ENCODE measurements at regions not wholly inside any gene's neighbourhood (a gene's known extent, or its start where the extent isn't known, plus 50 kb on each side); places are given as distances from the start of the nearest gene placed in this dataset.

- no peak overlapping the region for H2BK15ac ChIP-seq (ENCODE audit: low read length)
- no peak overlapping the region for H3K9ac ChIP-seq (replicated peaks in 1 of 4; ENCODE audit: extremely low read depth in 1 of 4, low read depth in 3 of 4, low read length in 3 of 4)
- no peak overlapping the region for H3K14ac ChIP-seq (ENCODE audit: insufficient read length)
- no peak overlapping the region for H3K18ac ChIP-seq (ENCODE audit: extremely low read depth, low read length)
- ChIA-PET CTCF (ENCODE audit: partially characterized antibody) (interaction anchor here (0.9 to 1.7 kb wide), 9 partner anchors 10 to 170 kb away, joined by 3 to 8 read pairs (median 4); no protein-coding TSS in a partner anchor), POLR2A (ENCODE audit: partially characterized antibody) (no interaction called here)
- no peak overlapping the region for H4K8ac ChIP-seq (ENCODE audit: extremely low read depth, insufficient read depth, low read length)
- peaks cover 63 to 93% (median 85%) of the 10 kb centered on the region in 4 experiments for H3K27me3 ChIP-seq (replicated peaks in 1 of 4; ENCODE audit: control insufficient read depth in 3 of 4, extremely low read depth in 1 of 4, insufficient read depth in 3 of 4, low read length in 3 of 4)
- 51% methylated on average over 2 of the region's 2 CpGs; no CpG with 5 or more reads in 1 of the 2 experiments for WGBS, 2 experiments (ENCODE audit: extremely low coverage in 1 of 2, insufficient coverage in 1 of 2, insufficient read length in 1 of 2, insufficient replicate concordance in 2 of 2, low coverage in 1 of 2, low lambda C conversion rate in 2 of 2, missing lambda C conversion rate in 1 of 2)
- H4K5ac ChIP-seq (ENCODE audit: insufficient read length, low read depth, low read length), result no peak overlapping the region
- H3K4me3 ChIP-seq (ENCODE audit: extremely low read depth in 1 of 4, insufficient read depth in 2 of 4, low read depth in 3 of 4, low read length in 4 of 4), result no peak overlapping the region
- no peaks in the 10 kb centered on the region for H3K79me1 ChIP-seq (ENCODE audit: low read depth, low read length)
- H2BK12ac ChIP-seq (ENCODE audit: low read depth, low read length), result no peak overlapping the region
- no peak overlapping the region for H3K56ac ChIP-seq (replicated peaks; ENCODE audit: insufficient read length, low read depth, low read length)
- H3K36me3 ChIP-seq (ENCODE audit: control insufficient read depth in 2 of 4, insufficient read depth in 4 of 4, low read length in 3 of 4), result no peaks in the 10 kb centered on the region
- no peak for DNase-seq (ENCODE audit: low read depth in 1 of 2, low spot score in 2 of 2)
- no peak overlapping the region for H4K91ac ChIP-seq (replicated peaks; ENCODE audit: insufficient read length, low read length)
- no peak overlapping the region for H3K23ac ChIP-seq (ENCODE audit: insufficient read length)
- no peak overlapping the region for H2BK120ac ChIP-seq (replicated peaks; ENCODE audit: low read depth, low read length)
- H2BK20ac ChIP-seq (ENCODE audit: low read length), result no peak overlapping the region
- H3K23me2 ChIP-seq (ENCODE audit: low read depth, low read length), result no peaks in the 10 kb centered on the region
- no peak overlapping the region for H3K27ac ChIP-seq (ENCODE audit: low read depth, low read length)
- H3K4ac ChIP-seq (replicated peaks; ENCODE audit: insufficient read length, low read depth, low read length), result no peak overlapping the region
- no peaks in the 10 kb centered on the region for H3K79me2 ChIP-seq (ENCODE audit: control insufficient read depth in 1 of 2, insufficient read depth in 2 of 2, low read length in 2 of 2)
- H2BK5ac ChIP-seq (ENCODE audit: low read depth, low read length), result no peak overlapping the region
- no peak for FAIRE-seq
- no peak overlapping the region for H2AFZ ChIP-seq (ENCODE audit: low read length)
- peaks cover 0 to 2% of the 10 kb centered on the region in 2 experiments for H4K20me1 ChIP-seq (replicated peaks in 1 of 2; ENCODE audit: control insufficient read depth in 1 of 2, insufficient read depth in 2 of 2, low read length in 2 of 2)
- no peaks in the 10 kb centered on the region for H3K4me1 ChIP-seq (replicated peaks in 1 of 4; ENCODE audit: control insufficient read depth in 3 of 4, insufficient read depth in 4 of 4, low read length in 3 of 4)
- H2AK5ac ChIP-seq (ENCODE audit: low read depth, low read length), result no peak overlapping the region
- H3K9me3 ChIP-seq (ENCODE audit: insufficient read depth in 2 of 2, low read depth in 1 of 2, low read length in 1 of 2), result 0 out of 4 replicates have a peak, but pooled peaks cover 2 to 3% of the 10 kb centered on the region in 2 experiments
- no peak overlapping the region for H3K4me2 ChIP-seq (ENCODE audit: insufficient read depth in 1 of 2, low read depth in 2 of 2, low read length in 2 of 2)
- TF ChIP-seq, protein P1, sequence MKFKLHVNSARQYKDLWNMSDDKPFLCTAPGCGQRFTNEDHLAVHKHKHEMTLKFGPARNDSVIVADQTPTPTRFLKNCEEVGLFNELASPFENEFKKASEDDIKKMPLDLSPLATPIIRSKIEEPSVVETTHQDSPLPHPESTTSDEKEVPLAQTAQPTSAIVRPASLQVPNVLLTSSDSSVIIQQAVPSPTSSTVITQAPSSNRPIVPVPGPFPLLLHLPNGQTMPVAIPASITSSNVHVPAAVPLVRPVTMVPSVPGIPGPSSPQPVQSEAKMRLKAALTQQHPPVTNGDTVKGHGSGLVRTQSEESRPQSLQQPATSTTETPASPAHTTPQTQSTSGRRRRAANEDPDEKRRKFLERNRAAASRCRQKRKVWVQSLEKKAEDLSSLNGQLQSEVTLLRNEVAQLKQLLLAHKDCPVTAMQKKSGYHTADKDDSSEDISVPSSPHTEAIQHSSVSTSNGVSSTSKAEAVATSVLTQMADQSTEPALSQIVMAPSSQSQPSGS (IDR thresholded peaks at IDR 0.05; ENCODE audit: low read length), result no peak
- TF ChIP-seq HDAC6 (IDR thresholded peaks at IDR 0.05; ENCODE audit: low read depth, low read length), result no peak
- TF ChIP-seq SAP30 (IDR thresholded peaks at IDR 0.05; ENCODE audit: insufficient read depth, insufficient replicate concordance, low read length), result no peak
- no peak for TF ChIP-seq HDAC2 (IDR thresholded peaks at IDR 0.05; ENCODE audit: borderline replicate concordance in 1 of 2, low read depth in 2 of 2, low read length in 2 of 2)
- TF ChIP-seq EP300 (IDR thresholded peaks at IDR 0.05; ENCODE audit: borderline replicate concordance in 1 of 2, low read depth in 2 of 2, low read length in 2 of 2), result no peak
- no peak for TF ChIP-seq CEBPB (IDR thresholded peaks at IDR 0.05; ENCODE audit: low read depth, low read length)
- TF ChIP-seq CHD2 (IDR thresholded peaks at IDR 0.05; ENCODE audit: low read length), result no peak
- TF ChIP-seq SP1 (IDR thresholded peaks at IDR 0.05; ENCODE audit: low read depth, low read length), result no peak
- TF ChIP-seq GTF2F1 (IDR thresholded peaks at IDR 0.05; ENCODE audit: borderline replicate concordance, low read depth, low read length), result no peak
- TF ChIP-seq RXRA (IDR thresholded peaks at IDR 0.05; ENCODE audit: insufficient read depth, low read depth, low read length), result no peak
- TF ChIP-seq POLR2A (IDR thresholded peaks at IDR 0.05; ENCODE audit: control extremely low read depth in 1 of 2, low read depth in 2 of 2, low read length in 2 of 2), result no peak
- TF ChIP-seq MAX (IDR thresholded peaks at IDR 0.05), result no peak
- no peak for TF ChIP-seq TCF12 (IDR thresholded peaks at IDR 0.05; ENCODE audit: low read depth, low read length)
Observed at GRCh38 chr22:22155146-22155545, 89.4 kb upstream of the VPREB1 start.
